ENCODE measurements at regions not wholly inside any gene's neighbourhood (a gene's known extent, or its start where the extent isn't known, plus 50 kb on each side); places are given as distances from the start of the nearest gene placed in this dataset.
"Not testable (repeated sequence)": the region's sequence is repeated elsewhere in the genome, so short reads cannot be mapped to it uniquely, and the experiment has no call there.

- 0 to 1% methylated on average over 33 of the region's 33 CpGs for WGBS, 2 donors
- H3K4me3 ChIP-seq (ENCODE audit: low read depth, poor library complexity, severe bottlenecking): peak overlapping the region; percentile 74
- TF ChIP-seq CTCF (IDR thresholded peaks at IDR 0.05) (no peak), POLR2A (IDR thresholded peaks at IDR 0.05) (no peak)
- intact Hi-C loops (cut with DNase I; ENCODE audit: low total_unique reads): no loop called here
- peak in 1 of 2 donors; percentile 56 for DNase-seq (ENCODE audit: low spot score in 2 of 2)
Observed at GRCh38 chr6:27188061-27188884, 59.2 kb upstream of the PRSS16 start.

- intact Hi-C loops (cut with DNase I; ENCODE audit: low total_unique reads): no loop called here
- TF ChIP-seq POLR2A (IDR thresholded peaks at IDR 0.05) (no peak), CTCF (IDR thresholded peaks at IDR 0.05) (no peak)
- WGBS, 2 donors: 18% methylated on average over 10 of the region's 10 CpGs
- DNase-seq (ENCODE audit: low spot score in 2 of 2): peak in 1 of 2 donors; percentile 44
- H3K4me3 ChIP-seq (ENCODE audit: low read depth, poor library complexity, severe bottlenecking): peak overlapping the region; percentile 74
Observed at GRCh38 chr6:27188885-27189418, 58.5 kb upstream of the PRSS16 start.

GRCh38 chr6:27190126-27190525, 57.4 kb upstream of the PRSS16 start:
- 89 to 91% methylated on average over 5 of the region's 5 CpGs for WGBS, 2 donors
- no peak overlapping the region for H3K4me3 ChIP-seq (ENCODE audit: low read depth, poor library complexity, severe bottlenecking)
- intact Hi-C loops (cut with DNase I; ENCODE audit: low total_unique reads): loop anchor here (10.0 kb wide), 1 partner anchor 595 kb away; no protein-coding TSS in a partner anchor
- no peak for DNase-seq (ENCODE audit: low spot score in 2 of 2)
- no peak for TF ChIP-seq CTCF (IDR thresholded peaks at IDR 0.05)
- TF ChIP-seq POLR2A (IDR thresholded peaks at IDR 0.05): no peak

- H3K4me3 ChIP-seq (ENCODE audit: low read depth, poor library complexity, severe bottlenecking); DNase-seq (ENCODE audit: low spot score in 2 of 2): not testable (repeated sequence)
- WGBS, 2 donors: 74 to 78% methylated on average over 4 of the region's 4 CpGs
- intact Hi-C loops (cut with DNase I; ENCODE audit: low total_unique reads): loop anchor here (10.0 kb wide), 1 partner anchor 590 kb away; no protein-coding TSS in a partner anchor
Observed at GRCh38 chr6:27194453-27194852, 53.0 kb upstream of the PRSS16 start.

GRCh38 chr6:27195547-27195946, 52.0 kb upstream of the PRSS16 start:
- WGBS, 2 donors: 82 to 83% methylated on average over 3 of the region's 3 CpGs
- intact Hi-C loops (cut with DNase I; ENCODE audit: low total_unique reads): loop anchor here (10.0 kb wide), 1 partner anchor 589 kb away; no protein-coding TSS in a partner anchor

More at GRCh38 chr6:27195547-27195946, 52.0 kb upstream of the PRSS16 start:
- DNase-seq (ENCODE audit: low spot score in 2 of 2); H3K4me3 ChIP-seq (ENCODE audit: low read depth, poor library complexity, severe bottlenecking): not testable (repeated sequence)

Small RNA genes in the stretch of these regions (microRNA-seq; reads per million reads assigned to microRNA genes)
- 0.68 to 1.7 reads per million in 2 donors for gene MIR3143 (ENCODE audit: borderline number of aligned reads in 1 of 2, borderline replicate concordance in 2 of 2)
